ENCODE measurements at regions not wholly inside any gene's neighbourhood (a gene's known extent, or its start where the extent isn't known, plus 50 kb on each side); places are given as distances from the start of the nearest gene placed in this dataset.

GRCh38 chr5:155626592-155626991 is 613.0 kb downstream of the KIF4B start:
- TF ChIP-seq EZH2 (IDR thresholded peaks at IDR 0.05; ENCODE audit: low read depth) = no peak
- TF ChIP-seq CTCF (conservative IDR thresholded peaks at IDR 0.05) = no peak

All from PC-9 (cell line).